HL-60 (cell line): ENCODE measurements at regions not wholly inside any gene's neighbourhood (a gene's known extent, or its start where the extent isn't known, plus 50 kb on each side); places are given as distances from the start of the nearest gene placed in this dataset.

Experiments used
- DNase-seq, 2 experiments: peaks; one replicate each; pipeline ENCODE4 v3.0.0-alpha.2; 2010 to 2020; ENCODE audit warnings: low read depth in 1 of 2, low spot score in 1 of 2
- H3K27ac ChIP-seq: fragments of 250-450 bp; sonication (Bioruptor Pico); replicated peaks from 2 replicates; pipeline ENCODE4 v1.5.1; 2020; ENCODE audit warnings: mild to moderate bottlenecking, moderate library complexity
- H3K27me3 ChIP-seq: fragments of 250-450 bp; sonication (Bioruptor Pico); 2 replicates; pipeline ENCODE4 v1.5.1; 2021; ENCODE audit warnings: mild to moderate bottlenecking, moderate library complexity; ENCODE audit not compliant: insufficient read depth, poor library complexity, severe bottlenecking
- H3K4me3 ChIP-seq: replicated peaks from 2 replicates; pipeline ENCODE4 v1.5.1; 2011; ENCODE audit warnings: mild to moderate bottlenecking, control low read depth, low read length; ENCODE audit not compliant: insufficient read depth
- GABPA ChIP-seq: IDR thresholded peaks from 2 replicates; pipeline ENCODE4 v1.6.1; 2012; ENCODE audit warnings: low read depth
- POLR2AphosphoS5 ChIP-seq: IDR thresholded peaks from 2 replicates; pipeline ENCODE4 v1.6.1; 2012; ENCODE audit warnings: low read depth
- SPI1 ChIP-seq: IDR thresholded peaks from 2 replicates; pipeline ENCODE4 v1.6.1; 2012; ENCODE audit warnings: low read depth, mild to moderate bottlenecking, borderline replicate concordance
- TF ChIP-seq, protein P1 (sequence below): IDR thresholded peaks from 2 replicates; pipeline ENCODE4 v1.6.1; 2012; ENCODE audit warnings: low read depth; ENCODE audit not compliant: insufficient replicate concordance
- TF ChIP-seq, protein P2 (sequence below): IDR thresholded peaks from one replicate; pipeline ENCODE4 v1.5.1; 2011; ENCODE audit warnings: low read length, control low read depth, inconsistent platforms; ENCODE audit not compliant: insufficient read depth

DNA sequence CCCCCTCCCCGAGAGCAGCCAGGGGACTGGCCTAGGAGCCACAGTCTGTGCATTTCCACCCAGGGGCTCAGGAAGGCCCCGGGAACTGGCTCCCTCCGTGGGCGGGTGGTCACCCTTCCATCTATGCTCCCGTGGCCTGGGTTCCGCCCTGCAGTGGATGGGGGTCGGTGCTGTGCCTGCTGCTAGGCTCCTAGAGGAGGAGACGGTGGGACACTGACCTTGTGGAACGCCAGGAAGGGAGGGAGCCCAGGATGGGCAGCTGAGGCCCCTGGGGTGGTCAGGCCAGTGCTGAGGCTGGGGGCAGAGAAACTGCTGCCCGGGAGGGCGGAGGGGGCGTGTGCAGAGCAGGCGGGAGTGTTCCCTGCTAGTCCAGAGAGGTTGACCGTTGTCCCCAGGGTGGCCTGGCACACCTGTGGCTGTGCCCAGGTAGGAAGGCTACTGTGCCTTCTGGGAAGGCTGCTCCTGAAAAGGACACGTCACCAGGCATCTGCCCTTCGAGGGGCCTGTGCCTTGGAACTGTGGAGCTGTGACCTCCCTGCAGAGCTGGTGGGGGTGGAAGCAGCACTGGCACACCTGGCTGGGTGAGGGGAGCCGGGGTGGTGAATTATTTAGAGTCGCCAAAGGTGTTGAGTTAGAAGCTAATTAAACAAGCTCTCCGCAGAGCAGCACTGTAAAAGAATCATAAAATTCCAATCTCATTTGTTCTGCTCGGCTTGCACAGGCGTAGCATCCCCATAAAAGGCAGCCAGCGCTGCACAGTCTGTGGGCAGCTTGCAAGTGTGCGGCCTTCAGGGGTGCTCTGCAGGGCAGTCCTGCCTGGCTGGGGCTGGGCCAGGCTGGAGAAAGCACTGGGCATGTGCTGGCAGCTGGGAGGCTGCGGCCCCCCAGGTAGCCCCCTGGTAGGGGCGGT is 145.1 kb downstream of the KIF26A start:
- Histone ChIP-seq H3K27ac (no peak overlapping the region), H3K4me3 (no peak overlapping the region), H3K27me3 (no peaks in the 10 kb centered on the region)
- TF ChIP-seq, protein P1, sequence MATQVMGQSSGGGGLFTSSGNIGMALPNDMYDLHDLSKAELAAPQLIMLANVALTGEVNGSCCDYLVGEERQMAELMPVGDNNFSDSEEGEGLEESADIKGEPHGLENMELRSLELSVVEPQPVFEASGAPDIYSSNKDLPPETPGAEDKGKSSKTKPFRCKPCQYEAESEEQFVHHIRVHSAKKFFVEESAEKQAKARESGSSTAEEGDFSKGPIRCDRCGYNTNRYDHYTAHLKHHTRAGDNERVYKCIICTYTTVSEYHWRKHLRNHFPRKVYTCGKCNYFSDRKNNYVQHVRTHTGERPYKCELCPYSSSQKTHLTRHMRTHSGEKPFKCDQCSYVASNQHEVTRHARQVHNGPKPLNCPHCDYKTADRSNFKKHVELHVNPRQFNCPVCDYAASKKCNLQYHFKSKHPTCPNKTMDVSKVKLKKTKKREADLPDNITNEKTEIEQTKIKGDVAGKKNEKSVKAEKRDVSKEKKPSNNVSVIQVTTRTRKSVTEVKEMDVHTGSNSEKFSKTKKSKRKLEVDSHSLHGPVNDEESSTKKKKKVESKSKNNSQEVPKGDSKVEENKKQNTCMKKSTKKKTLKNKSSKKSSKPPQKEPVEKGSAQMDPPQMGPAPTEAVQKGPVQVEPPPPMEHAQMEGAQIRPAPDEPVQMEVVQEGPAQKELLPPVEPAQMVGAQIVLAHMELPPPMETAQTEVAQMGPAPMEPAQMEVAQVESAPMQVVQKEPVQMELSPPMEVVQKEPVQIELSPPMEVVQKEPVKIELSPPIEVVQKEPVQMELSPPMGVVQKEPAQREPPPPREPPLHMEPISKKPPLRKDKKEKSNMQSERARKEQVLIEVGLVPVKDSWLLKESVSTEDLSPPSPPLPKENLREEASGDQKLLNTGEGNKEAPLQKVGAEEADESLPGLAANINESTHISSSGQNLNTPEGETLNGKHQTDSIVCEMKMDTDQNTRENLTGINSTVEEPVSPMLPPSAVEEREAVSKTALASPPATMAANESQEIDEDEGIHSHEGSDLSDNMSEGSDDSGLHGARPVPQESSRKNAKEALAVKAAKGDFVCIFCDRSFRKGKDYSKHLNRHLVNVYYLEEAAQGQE: no peak
- TF ChIP-seq SPI1: no peak
- TF ChIP-seq POLR2AphosphoS5: no peak
- TF ChIP-seq GABPA: no peak
- TF ChIP-seq, protein P2, sequence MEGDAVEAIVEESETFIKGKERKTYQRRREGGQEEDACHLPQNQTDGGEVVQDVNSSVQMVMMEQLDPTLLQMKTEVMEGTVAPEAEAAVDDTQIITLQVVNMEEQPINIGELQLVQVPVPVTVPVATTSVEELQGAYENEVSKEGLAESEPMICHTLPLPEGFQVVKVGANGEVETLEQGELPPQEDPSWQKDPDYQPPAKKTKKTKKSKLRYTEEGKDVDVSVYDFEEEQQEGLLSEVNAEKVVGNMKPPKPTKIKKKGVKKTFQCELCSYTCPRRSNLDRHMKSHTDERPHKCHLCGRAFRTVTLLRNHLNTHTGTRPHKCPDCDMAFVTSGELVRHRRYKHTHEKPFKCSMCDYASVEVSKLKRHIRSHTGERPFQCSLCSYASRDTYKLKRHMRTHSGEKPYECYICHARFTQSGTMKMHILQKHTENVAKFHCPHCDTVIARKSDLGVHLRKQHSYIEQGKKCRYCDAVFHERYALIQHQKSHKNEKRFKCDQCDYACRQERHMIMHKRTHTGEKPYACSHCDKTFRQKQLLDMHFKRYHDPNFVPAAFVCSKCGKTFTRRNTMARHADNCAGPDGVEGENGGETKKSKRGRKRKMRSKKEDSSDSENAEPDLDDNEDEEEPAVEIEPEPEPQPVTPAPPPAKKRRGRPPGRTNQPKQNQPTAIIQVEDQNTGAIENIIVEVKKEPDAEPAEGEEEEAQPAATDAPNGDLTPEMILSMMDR: no peak
- no peak for DNase-seq

DNA sequence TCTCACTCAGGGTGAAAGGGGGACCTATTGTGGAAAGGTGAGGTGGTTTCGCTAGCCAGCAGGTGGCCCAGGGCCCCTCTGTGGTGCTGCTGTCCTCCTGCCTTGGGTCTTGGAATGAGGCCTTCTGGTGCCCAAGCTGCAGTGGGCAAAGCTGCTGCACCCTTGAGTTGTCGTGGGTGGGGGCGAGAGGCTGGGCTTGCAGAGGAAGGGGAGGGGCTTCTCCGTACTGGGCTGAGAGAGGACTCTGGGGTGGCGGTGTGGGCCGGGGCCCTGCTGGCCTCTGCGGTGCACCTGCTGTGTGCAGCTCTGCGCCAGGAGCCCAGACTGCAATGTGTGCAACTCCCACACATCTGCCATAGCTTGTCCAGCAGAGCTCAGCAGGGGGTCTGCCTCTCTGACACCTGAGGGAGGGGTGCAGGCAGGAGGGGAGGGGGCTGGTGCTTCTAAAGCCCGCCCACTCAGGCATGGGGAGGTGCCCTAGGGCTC is 145.8 kb downstream of the KIF26A start:
- Histone ChIP-seq H3K27me3 (no peaks in the 10 kb centered on the region), H3K27ac (no peak overlapping the region), H3K4me3 (no peak overlapping the region)
- no peak for TF ChIP-seq SPI1
- no peak for TF ChIP-seq POLR2AphosphoS5
- TF ChIP-seq, protein P1: no peak
- TF ChIP-seq GABPA: no peak
- TF ChIP-seq, protein P2: no peak
- no peak for DNase-seq

DNA sequence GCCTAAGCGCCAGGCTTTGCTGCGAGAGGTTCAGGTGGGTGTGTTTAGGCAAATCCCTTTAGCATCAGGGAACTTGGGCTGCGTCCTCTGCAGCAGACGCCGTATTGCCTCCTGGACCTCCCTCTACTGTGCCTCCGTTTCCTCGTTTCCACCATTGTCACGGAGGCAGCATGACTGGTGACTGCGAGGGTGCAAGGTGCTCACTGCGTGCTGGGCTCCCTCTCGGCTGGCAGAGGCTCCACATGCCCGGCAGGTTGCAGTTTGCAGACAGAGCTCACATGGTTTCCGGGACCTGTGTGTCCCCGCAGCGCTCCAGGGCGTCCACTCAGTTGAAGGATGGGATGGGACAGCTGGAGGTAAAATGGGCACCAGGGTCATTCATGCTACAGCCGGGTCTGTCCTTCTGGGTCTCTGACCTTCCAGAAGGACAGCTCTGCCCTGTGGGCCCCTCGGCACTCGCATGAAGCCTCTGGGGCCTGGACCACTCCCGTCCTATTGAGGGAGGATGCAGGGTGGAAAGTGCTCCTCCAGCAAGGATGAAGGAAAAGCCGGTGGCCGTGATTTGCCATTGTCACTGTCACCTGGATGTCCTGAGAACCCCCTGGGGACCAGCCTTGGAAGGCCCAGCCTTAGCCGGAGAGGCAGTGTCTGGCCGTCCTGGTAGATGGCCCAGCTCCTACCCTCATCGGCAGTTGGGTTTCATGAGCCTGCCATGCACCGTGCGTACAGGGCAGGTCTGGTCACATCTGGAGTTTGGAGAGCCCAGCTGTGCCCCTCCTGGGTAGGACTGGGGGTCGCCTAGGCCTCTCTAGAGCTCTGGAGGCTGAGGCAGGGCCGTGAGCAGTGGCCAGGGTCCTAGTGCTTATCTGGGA is 146.5 kb downstream of the KIF26A start:
- DNase-seq: no peak
- TF ChIP-seq, protein P1: no peak
- no peaks in the 10 kb centered on the region for H3K27me3 ChIP-seq
- H3K27ac ChIP-seq: no peak overlapping the region
- no peak overlapping the region for H3K4me3 ChIP-seq
